T-helper 2 cell (primary cell): ENCODE measurements at regions not wholly inside any gene's neighbourhood (a gene's known extent, or its start where the extent isn't known, plus 50 kb on each side); places are given as distances from the start of the nearest gene placed in this dataset.

ENCODE experiments used
- DNase-seq, 5 experiments: peaks; one replicate each; pipeline versions ENCODE4 v3.0.0 to v3.0.0-alpha.2; 2012 to 2022

GRCh38 chr13:69418319-69418718 is 689.3 kb upstream of the ATXN8OS start:
- DNase-seq, result no peak

GRCh38 chr13:69410761-69411160 is 696.9 kb upstream of the ATXN8OS start:
- no peak for DNase-seq

- no peak for DNase-seq
Observed at GRCh38 chr13:69391756-69392155, 715.9 kb upstream of the ATXN8OS start.

GRCh38 chr13:69389899-69390298 is 717.7 kb upstream of the ATXN8OS start:
- no peak for DNase-seq

- no peak for DNase-seq
Observed at GRCh38 chr13:69373747-69374425, 733.7 kb upstream of the ATXN8OS start.

GRCh38 chr13:69363360-69363759 is 744.3 kb upstream of the ATXN8OS start:
- DNase-seq, result no peak

GRCh38 chr13:69331245-69331644 is 776.4 kb upstream of the ATXN8OS start:
- no peak for DNase-seq

GRCh38 chr13:69324090-69324886 is 783.3 kb upstream of the ATXN8OS start:
- no peak for DNase-seq

GRCh38 chr13:69319656-69320055 is 788.0 kb upstream of the ATXN8OS start:
- DNase-seq, result no peak

- no peak for DNase-seq
Observed at GRCh38 chr13:69315039-69315438, 792.6 kb upstream of the ATXN8OS start.

- no peak for DNase-seq
Observed at GRCh38 chr13:69306766-69307165, 800.9 kb upstream of the ATXN8OS start.

GRCh38 chr13:69300131-69300530 is 807.5 kb upstream of the ATXN8OS start:
- no peak for DNase-seq

GRCh38 chr13:69296130-69296529 is 811.5 kb upstream of the ATXN8OS start:
- no peak for DNase-seq

GRCh38 chr13:69292789-69293425 is 814.7 kb upstream of the ATXN8OS start:
- DNase-seq, result no peak

GRCh38 chr13:69291292-69291906 is 816.2 kb upstream of the ATXN8OS start:
- DNase-seq, result no peak

GRCh38 chr13:69288026-69288425 is 819.6 kb upstream of the ATXN8OS start:
- no peak for DNase-seq

- no peak for DNase-seq
Observed at GRCh38 chr13:69287050-69287698, 820.5 kb upstream of the ATXN8OS start.

- DNase-seq, result no peak
Observed at GRCh38 chr13:69283837-69284236, 823.8 kb upstream of the ATXN8OS start.

- no peak for DNase-seq
Observed at GRCh38 chr13:69283301-69283700, 824.3 kb upstream of the ATXN8OS start.

GRCh38 chr13:69280399-69280798 is 827.2 kb upstream of the ATXN8OS start:
- DNase-seq, result no peak

GRCh38 chr13:69279213-69279612 is 828.4 kb upstream of the ATXN8OS start:
- no peak for DNase-seq

GRCh38 chr13:69274231-69274630 is 833.4 kb upstream of the ATXN8OS start:
- DNase-seq, result no peak
